MM.1S (cell line): ENCODE measurements at regions not wholly inside any gene's neighbourhood (a gene's known extent, or its start where the extent isn't known, plus 50 kb on each side); places are given as distances from the start of the nearest gene placed in this dataset.

Experiments used
- EZH2phosphoT487 ChIP-seq: fragments of 300-600 bp; sonication (generic); IDR thresholded peaks from 2 replicates; pipeline ENCODE4 v1.6.1; 2018; ENCODE audit warnings: antibody characterized with exemption, low read length
- TF ChIP-seq, protein P1 (sequence below): fragments of 300-600 bp; sonication (generic); IDR thresholded peaks from 2 replicates; pipeline ENCODE4 v1.5.1; 2016; ENCODE audit warnings: antibody characterized with exemption, low read length, mixed read lengths

DNA sequence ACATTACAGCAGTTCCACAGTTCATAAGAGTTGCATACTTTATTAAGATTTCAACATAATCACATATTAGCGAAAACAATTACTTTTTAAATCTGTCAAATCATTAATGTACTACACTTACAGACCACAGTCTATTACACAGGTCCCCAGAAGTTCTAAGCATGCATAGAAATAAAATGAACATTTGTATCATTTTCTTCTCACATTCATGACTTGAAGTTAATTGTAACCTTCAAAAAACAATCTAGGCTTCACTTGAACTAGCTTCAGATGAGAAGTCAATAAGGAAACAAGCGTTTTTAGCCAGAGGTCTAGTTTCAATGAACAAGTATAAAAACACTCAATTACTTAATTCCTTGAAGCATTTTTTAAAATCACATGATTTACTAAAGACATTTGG is 238.3 kb downstream of the HACE1 start:
- TF ChIP-seq, protein P1, sequence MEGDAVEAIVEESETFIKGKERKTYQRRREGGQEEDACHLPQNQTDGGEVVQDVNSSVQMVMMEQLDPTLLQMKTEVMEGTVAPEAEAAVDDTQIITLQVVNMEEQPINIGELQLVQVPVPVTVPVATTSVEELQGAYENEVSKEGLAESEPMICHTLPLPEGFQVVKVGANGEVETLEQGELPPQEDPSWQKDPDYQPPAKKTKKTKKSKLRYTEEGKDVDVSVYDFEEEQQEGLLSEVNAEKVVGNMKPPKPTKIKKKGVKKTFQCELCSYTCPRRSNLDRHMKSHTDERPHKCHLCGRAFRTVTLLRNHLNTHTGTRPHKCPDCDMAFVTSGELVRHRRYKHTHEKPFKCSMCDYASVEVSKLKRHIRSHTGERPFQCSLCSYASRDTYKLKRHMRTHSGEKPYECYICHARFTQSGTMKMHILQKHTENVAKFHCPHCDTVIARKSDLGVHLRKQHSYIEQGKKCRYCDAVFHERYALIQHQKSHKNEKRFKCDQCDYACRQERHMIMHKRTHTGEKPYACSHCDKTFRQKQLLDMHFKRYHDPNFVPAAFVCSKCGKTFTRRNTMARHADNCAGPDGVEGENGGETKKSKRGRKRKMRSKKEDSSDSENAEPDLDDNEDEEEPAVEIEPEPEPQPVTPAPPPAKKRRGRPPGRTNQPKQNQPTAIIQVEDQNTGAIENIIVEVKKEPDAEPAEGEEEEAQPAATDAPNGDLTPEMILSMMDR = no peak
- no peak for TF ChIP-seq EZH2phosphoT487
